ENCODE measurements at regions not wholly inside any gene's neighbourhood (a gene's known extent, or its start where the extent isn't known, plus 50 kb on each side); places are given as distances from the start of the nearest gene placed in this dataset.

DNA sequence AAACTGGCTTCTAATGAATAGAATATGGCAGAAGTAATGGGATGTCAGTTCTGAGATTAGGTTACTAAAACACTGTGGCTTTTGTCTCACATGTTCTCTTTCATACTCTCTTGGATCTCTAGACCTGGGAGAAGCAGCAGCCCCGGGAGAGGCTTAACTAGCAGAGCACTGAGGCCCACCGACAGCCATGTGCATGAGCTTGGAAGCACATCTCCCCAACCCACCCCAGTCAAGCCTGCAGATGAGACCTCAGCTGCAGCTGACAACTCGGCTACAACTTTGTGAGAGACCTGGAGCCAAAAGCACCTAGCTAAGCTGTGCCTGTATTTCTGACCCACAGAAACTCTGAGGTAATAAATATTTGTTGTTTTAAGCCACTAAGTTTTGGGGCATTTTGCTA, 100.8 kb downstream of the TRIM29 start:
- TF ChIP-seq, protein P1, sequence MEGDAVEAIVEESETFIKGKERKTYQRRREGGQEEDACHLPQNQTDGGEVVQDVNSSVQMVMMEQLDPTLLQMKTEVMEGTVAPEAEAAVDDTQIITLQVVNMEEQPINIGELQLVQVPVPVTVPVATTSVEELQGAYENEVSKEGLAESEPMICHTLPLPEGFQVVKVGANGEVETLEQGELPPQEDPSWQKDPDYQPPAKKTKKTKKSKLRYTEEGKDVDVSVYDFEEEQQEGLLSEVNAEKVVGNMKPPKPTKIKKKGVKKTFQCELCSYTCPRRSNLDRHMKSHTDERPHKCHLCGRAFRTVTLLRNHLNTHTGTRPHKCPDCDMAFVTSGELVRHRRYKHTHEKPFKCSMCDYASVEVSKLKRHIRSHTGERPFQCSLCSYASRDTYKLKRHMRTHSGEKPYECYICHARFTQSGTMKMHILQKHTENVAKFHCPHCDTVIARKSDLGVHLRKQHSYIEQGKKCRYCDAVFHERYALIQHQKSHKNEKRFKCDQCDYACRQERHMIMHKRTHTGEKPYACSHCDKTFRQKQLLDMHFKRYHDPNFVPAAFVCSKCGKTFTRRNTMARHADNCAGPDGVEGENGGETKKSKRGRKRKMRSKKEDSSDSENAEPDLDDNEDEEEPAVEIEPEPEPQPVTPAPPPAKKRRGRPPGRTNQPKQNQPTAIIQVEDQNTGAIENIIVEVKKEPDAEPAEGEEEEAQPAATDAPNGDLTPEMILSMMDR (IDR thresholded peaks at IDR 0.05) = no peak
- TF ChIP-seq POLR2A (IDR thresholded peaks at IDR 0.05) = no peak

All from prostate gland (tissue), 2 donors.